ENCODE measurements at regions not wholly inside any gene's neighbourhood (a gene's known extent, or its start where the extent isn't known, plus 50 kb on each side); places are given as distances from the start of the nearest gene placed in this dataset.

- DNase-seq: no peak
- Histone ChIP-seq H3K27ac (no peak overlapping the region), H3K36me3 (replicated peaks) (no peaks in the 10 kb centered on the region), H3K4me3 (ENCODE audit: low read depth, low read length) (no peak overlapping the region), H3K27me3 (replicated peaks) (no peaks in the 10 kb centered on the region)
- in situ Hi-C loops (cut with HindIII; ENCODE audit: low pct_ligation_motif_present, low sequenced_read_pairs): no loop called here
- no peak for TF ChIP-seq CTCF (IDR thresholded peaks at IDR 0.05; ENCODE audit: low read depth, low read length, missing control alignments)
Observed at GRCh38 chr20:12063106-12063684, 145.5 kb downstream of the BTBD3 start.

GRCh38 chr20:12064540-12064939 lies 146.8 kb downstream of the BTBD3 start:
- TF ChIP-seq CTCF (IDR thresholded peaks at IDR 0.05; ENCODE audit: low read depth, low read length, missing control alignments): no peak
- H3K27me3 ChIP-seq (replicated peaks): no peaks in the 10 kb centered on the region
- DNase-seq: no peak
- in situ Hi-C loops (cut with HindIII; ENCODE audit: low pct_ligation_motif_present, low sequenced_read_pairs): no loop called here
- no peak overlapping the region for H3K27ac ChIP-seq
- H3K4me3 ChIP-seq (ENCODE audit: low read depth, low read length): no peak overlapping the region
- no peaks in the 10 kb centered on the region for H3K36me3 ChIP-seq (replicated peaks)

GRCh38 chr20:12067686-12068085 lies 150.0 kb downstream of the BTBD3 start:
- TF ChIP-seq CTCF (IDR thresholded peaks at IDR 0.05; ENCODE audit: low read depth, low read length, missing control alignments): no peak
- Histone ChIP-seq H3K27ac (no peak overlapping the region), H3K27me3 (replicated peaks) (no peaks in the 10 kb centered on the region), H3K36me3 (replicated peaks) (no peaks in the 10 kb centered on the region), H3K4me3 (ENCODE audit: low read depth, low read length) (no peak overlapping the region)
- in situ Hi-C loops (cut with HindIII; ENCODE audit: low pct_ligation_motif_present, low sequenced_read_pairs): no loop called here
- no peak for DNase-seq

GRCh38 chr20:12068121-12068520 lies 150.4 kb downstream of the BTBD3 start:
- no peak overlapping the region for H3K4me3 ChIP-seq (ENCODE audit: low read depth, low read length)
- no peak for TF ChIP-seq CTCF (IDR thresholded peaks at IDR 0.05; ENCODE audit: low read depth, low read length, missing control alignments)
- H3K27me3 ChIP-seq (replicated peaks): no peaks in the 10 kb centered on the region
- H3K36me3 ChIP-seq (replicated peaks): no peaks in the 10 kb centered on the region
- in situ Hi-C loops (cut with HindIII; ENCODE audit: low pct_ligation_motif_present, low sequenced_read_pairs): no loop called here
- H3K27ac ChIP-seq: no peak overlapping the region
- DNase-seq: no peak

- Histone ChIP-seq H3K4me3 (ENCODE audit: low read depth, low read length) (no peak overlapping the region), H3K27ac (no peak overlapping the region), H3K36me3 (replicated peaks) (no peaks in the 10 kb centered on the region), H3K27me3 (replicated peaks) (no peaks in the 10 kb centered on the region)
- in situ Hi-C loops (cut with HindIII; ENCODE audit: low pct_ligation_motif_present, low sequenced_read_pairs): no loop called here
- no peak for DNase-seq
- no peak for TF ChIP-seq CTCF (IDR thresholded peaks at IDR 0.05; ENCODE audit: low read depth, low read length, missing control alignments)
Observed at GRCh38 chr20:12069181-12069580, 151.5 kb downstream of the BTBD3 start.

All from brain microvascular endothelial cell (primary cell).